C4-2B (cell line): ENCODE measurements at regions not wholly inside any gene's neighbourhood (a gene's known extent, or its start where the extent isn't known, plus 50 kb on each side); places are given as distances from the start of the nearest gene placed in this dataset.

Source experiments
- CTCF ChIP-seq: fragments of 450-650 bp; conservative IDR thresholded peaks from 2 replicates; pipeline ENCODE4 v1.5.1; 2017; ENCODE audit warnings: mild to moderate bottlenecking
- ZFX ChIP-seq: fragments of 450-650 bp; IDR thresholded peaks from 2 replicates; pipeline ENCODE4 v1.6.1; 2017

- TF ChIP-seq CTCF, result no peak
- no peak for TF ChIP-seq ZFX
These were observed 621.9 kb downstream of the XIRP2 start for GRCh38 chr2:167510071-167510759.
